ENCODE measurements at regions not wholly inside any gene's neighbourhood (a gene's known extent, or its start where the extent isn't known, plus 50 kb on each side); places are given as distances from the start of the nearest gene placed in this dataset.
A peak's percentile ranks its signal among the peaks of the same experiment; 100 is the strongest.

GRCh38 chr14:42110167-42110566 lies 503.5 kb downstream of the LRFN5 start:
- Histone ChIP-seq H4K20me1 (ENCODE audit: control insufficient read depth, extremely low read depth, insufficient read depth, low read length) (no peaks in the 10 kb centered on the region), H3K36me3 (ENCODE audit: control insufficient read depth, insufficient read depth, low read length) (no peaks in the 10 kb centered on the region), H2AFZ (ENCODE audit: low read length) (no peak overlapping the region), H3K4me3 (replicated peaks in 1 of 4; ENCODE audit: control extremely low read depth in 1 of 4, insufficient read depth in 1 of 4, low read depth in 3 of 4, low read length in 4 of 4) (no peak overlapping the region), H3K79me2 (ENCODE audit: control insufficient read depth, insufficient read depth, low read length) (no peaks in the 10 kb centered on the region), H3K9me3 (ENCODE audit: control insufficient read depth, insufficient read depth, low read depth, low read length) (no peaks in the 10 kb centered on the region), H3K27ac (ENCODE audit: insufficient read depth, low read length) (no peak overlapping the region), H3K27me3 (ENCODE audit: control insufficient read depth, insufficient read depth, low read length) (no peaks in the 10 kb centered on the region), H3K9ac (ENCODE audit: insufficient read depth, low read length) (no peak overlapping the region), H3K4me1 (ENCODE audit: control insufficient read depth, extremely low read depth, insufficient read depth, low read length) (no peaks in the 10 kb centered on the region), H3K4me2 (ENCODE audit: extremely low read depth, insufficient read depth, low read length) (no peak overlapping the region)
- TF ChIP-seq CTCF (conservative IDR thresholded peaks at IDR 0.05 in 1 of 2, IDR thresholded peaks at IDR 0.05 in 1 of 2; ENCODE audit: low read depth in 1 of 2, low read length in 2 of 2), result peak; percentile 75 to 85
- no peak for TF ChIP-seq EZH2 (IDR thresholded peaks at IDR 0.05; ENCODE audit: low read length, missing control alignments)
- DNase-seq (ENCODE audit: low read depth in 2 of 2), result peak; percentile 41 to 74

- Histone ChIP-seq H3K27me3 (ENCODE audit: control insufficient read depth, insufficient read depth, low read length) (no peaks in the 10 kb centered on the region), H3K4me2 (ENCODE audit: extremely low read depth, insufficient read depth, low read length) (no peak overlapping the region), H4K20me1 (ENCODE audit: control insufficient read depth, extremely low read depth, insufficient read depth, low read length) (no peaks in the 10 kb centered on the region), H3K27ac (ENCODE audit: insufficient read depth, low read length) (no peak overlapping the region), H3K4me3 (replicated peaks in 1 of 4; ENCODE audit: control extremely low read depth in 1 of 4, insufficient read depth in 1 of 4, low read depth in 3 of 4, low read length in 4 of 4) (no peak overlapping the region), H3K4me1 (ENCODE audit: control insufficient read depth, extremely low read depth, insufficient read depth, low read length) (no peaks in the 10 kb centered on the region), H3K9me3 (ENCODE audit: control insufficient read depth, insufficient read depth, low read depth, low read length) (no peaks in the 10 kb centered on the region), H3K9ac (ENCODE audit: insufficient read depth, low read length) (no peak overlapping the region), H3K79me2 (ENCODE audit: control insufficient read depth, insufficient read depth, low read length) (no peaks in the 10 kb centered on the region), H3K36me3 (ENCODE audit: control insufficient read depth, insufficient read depth, low read length) (no peaks in the 10 kb centered on the region), H2AFZ (ENCODE audit: low read length) (no peak overlapping the region)
- DNase-seq (ENCODE audit: low read depth in 2 of 2), result no peak
- no peak for TF ChIP-seq CTCF (conservative IDR thresholded peaks at IDR 0.05 in 1 of 2, IDR thresholded peaks at IDR 0.05 in 1 of 2; ENCODE audit: low read depth in 1 of 2, low read length in 2 of 2)
- no peak for TF ChIP-seq EZH2 (IDR thresholded peaks at IDR 0.05; ENCODE audit: low read length, missing control alignments)
Measured at GRCh38 chr14:42095155-42095554, 488.5 kb downstream of the LRFN5 start.

- H3K36me3 ChIP-seq (ENCODE audit: control insufficient read depth, insufficient read depth, low read length), result no peaks in the 10 kb centered on the region
- H3K4me3 ChIP-seq (replicated peaks in 1 of 4; ENCODE audit: control extremely low read depth in 1 of 4, insufficient read depth in 1 of 4, low read depth in 3 of 4, low read length in 4 of 4), result no peak overlapping the region
- H3K27me3 ChIP-seq (ENCODE audit: control insufficient read depth, insufficient read depth, low read length), result no peaks in the 10 kb centered on the region
- no peak overlapping the region for H3K4me2 ChIP-seq (ENCODE audit: extremely low read depth, insufficient read depth, low read length)
- no peaks in the 10 kb centered on the region for H4K20me1 ChIP-seq (ENCODE audit: control insufficient read depth, extremely low read depth, insufficient read depth, low read length)
- no peak overlapping the region for H3K9ac ChIP-seq (ENCODE audit: insufficient read depth, low read length)
- DNase-seq (ENCODE audit: low read depth in 2 of 2), result no peak
- H2AFZ ChIP-seq (ENCODE audit: low read length), result no peak overlapping the region
- TF ChIP-seq CTCF (conservative IDR thresholded peaks at IDR 0.05 in 1 of 2, IDR thresholded peaks at IDR 0.05 in 1 of 2; ENCODE audit: low read depth in 1 of 2, low read length in 2 of 2) (no peak), EZH2 (IDR thresholded peaks at IDR 0.05; ENCODE audit: low read length, missing control alignments) (no peak)
- no peaks in the 10 kb centered on the region for H3K4me1 ChIP-seq (ENCODE audit: control insufficient read depth, extremely low read depth, insufficient read depth, low read length)
- H3K79me2 ChIP-seq (ENCODE audit: control insufficient read depth, insufficient read depth, low read length), result no peaks in the 10 kb centered on the region
- no peaks in the 10 kb centered on the region for H3K9me3 ChIP-seq (ENCODE audit: control insufficient read depth, insufficient read depth, low read depth, low read length)
- H3K27ac ChIP-seq (ENCODE audit: insufficient read depth, low read length), result no peak overlapping the region
Measured at GRCh38 chr14:42090122-42090521, 483.4 kb downstream of the LRFN5 start.
